Activated CD4-positive, alpha-beta T cell treated with anti-CD3 and anti-CD28 coated beads, Interleukin-2, amount 10 ng/mL, durations not matched to agents 7 days and 5 days (primary cell): ENCODE measurements at regions not wholly inside any gene's neighbourhood (a gene's known extent, or its start where the extent isn't known, plus 50 kb on each side); places are given as distances from the start of the nearest gene placed in this dataset.
A peak's percentile ranks its signal among the peaks of the same experiment; 100 is the strongest.

ENCODE experiments used
- CTCF ChIA-PET: fragments of 350-600 bp; sonication (Branson Sonifier 250); formaldehyde crosslinking; loops from one replicate; lab custom pipeline; 2021; ENCODE audit warnings: antibody characterized with exemption; lab: Charles Lee
- POLR2A ChIA-PET: fragments of 350-600 bp; sonication (Branson Sonifier 250); formaldehyde crosslinking; loops from one replicate; lab custom pipeline; 2021; ENCODE audit warnings: antibody characterized with exemption; lab: Charles Lee
- DNase-seq: peaks from one replicate; pipeline ENCODE4 v3.0.0-alpha.2; 2020
- H3K27ac Mint-ChIP-seq: one replicate; pipeline ENCODE4 v1.8.0; 2021; ENCODE audit warnings: mild to moderate bottlenecking, moderate library complexity, mixed read lengths
- H3K27me3 Mint-ChIP-seq: one replicate; pipeline ENCODE4 v1.8.0; 2021; ENCODE audit warnings: mixed read lengths
- H3K36me3 Mint-ChIP-seq: one replicate; pipeline ENCODE4 v1.8.0; 2021; ENCODE audit warnings: low read depth, mixed read lengths
- H3K4me1 Mint-ChIP-seq: one replicate; pipeline ENCODE4 v1.8.0; 2021; ENCODE audit warnings: mixed read lengths
- H3K4me3 Mint-ChIP-seq: one replicate; pipeline ENCODE4 v1.8.0; 2021; ENCODE audit warnings: mild to moderate bottlenecking, moderate library complexity, mixed read lengths
- H3K9me3 Mint-ChIP-seq: one replicate; pipeline ENCODE4 v1.8.0; 2021; ENCODE audit warnings: mixed read lengths

- ChIA-PET CTCF (interaction anchor here (1.3 to 1.8 kb wide), 2 partner anchors 9 to 76 kb away, joined by 3 to 6 read pairs; no protein-coding TSS in a partner anchor), POLR2A (no interaction called here)
- H3K4me1 Mint-ChIP-seq = peaks cover 13% of the 10 kb centered on the region
- H3K36me3 Mint-ChIP-seq = peaks cover 4% of the 10 kb centered on the region
- H3K27ac Mint-ChIP-seq = no peak overlapping the region
- no peak for DNase-seq
- H3K27me3 Mint-ChIP-seq = peaks cover 13% of the 10 kb centered on the region
- H3K4me3 Mint-ChIP-seq = no peak overlapping the region
- no peaks in the 10 kb centered on the region for H3K9me3 Mint-ChIP-seq
Measured at GRCh38 chrX:134177527-134177926, 59.5 kb upstream of the CCDC160 start.

GRCh38 chrX:134180601-134181274 lies 56.2 kb upstream of the CCDC160 start:
- Mint-ChIP-seq H3K27ac (no peak overlapping the region), H3K4me3 (no peak overlapping the region), H3K36me3 (no peaks in the 10 kb centered on the region), H3K4me1 (peaks cover 19% of the 10 kb centered on the region), H3K27me3 (peaks cover 8% of the 10 kb centered on the region), H3K9me3 (no peaks in the 10 kb centered on the region)
- ChIA-PET POLR2A (no interaction called here), CTCF (interaction anchor here (0.9 kb wide), 1 partner anchor 13 kb away, joined by 3 read pairs; no protein-coding TSS in a partner anchor)
- DNase-seq = no peak

DNA sequence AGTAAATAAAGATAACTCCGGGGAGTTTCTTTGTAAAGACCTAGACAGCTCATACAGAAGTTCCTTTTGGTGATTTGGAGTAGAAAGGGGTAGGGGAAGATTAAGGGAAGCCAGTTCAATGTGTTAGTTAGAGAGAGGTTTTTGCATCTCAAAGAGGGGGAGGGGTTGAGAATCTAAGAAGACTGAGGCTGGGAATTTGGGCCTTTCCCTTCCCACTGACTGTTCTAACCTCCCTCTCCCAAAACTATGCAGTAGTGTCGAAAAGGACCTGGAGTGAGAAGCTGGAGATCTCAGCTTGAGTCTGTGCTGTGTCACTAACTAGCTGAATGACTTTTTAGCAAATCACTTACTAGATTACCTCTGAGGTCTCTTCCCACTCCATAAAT lies 55.7 kb upstream of the CCDC160 start:
- Mint-ChIP-seq H3K4me3 (no peak overlapping the region), H3K4me1 (peaks cover 23% of the 10 kb centered on the region), H3K36me3 (no peaks in the 10 kb centered on the region), H3K27ac (no peak overlapping the region), H3K27me3 (peaks cover 8% of the 10 kb centered on the region), H3K9me3 (no peaks in the 10 kb centered on the region)
- CTCF ChIA-PET = no interaction called here
- POLR2A ChIA-PET = no interaction called here
- DNase-seq = no peak

GRCh38 chrX:134183665-134184064 lies 53.3 kb upstream of the CCDC160 start:
- Mint-ChIP-seq H3K4me3 (no peak overlapping the region), H3K9me3 (no peaks in the 10 kb centered on the region), H3K27ac (no peak overlapping the region), H3K27me3 (peaks cover 5% of the 10 kb centered on the region), H3K36me3 (no peaks in the 10 kb centered on the region), H3K4me1 (peaks cover 29% of the 10 kb centered on the region)
- ChIA-PET POLR2A (no interaction called here), CTCF (interaction anchor here (1.3 kb wide), 1 partner anchor 157 kb away, joined by 4 read pairs; no protein-coding TSS in a partner anchor)
- DNase-seq = no peak

- Mint-ChIP-seq H3K9me3 (no peaks in the 10 kb centered on the region), H3K27ac (peak overlapping the region; percentile 33), H3K27me3 (peaks cover 4% of the 10 kb centered on the region), H3K4me3 (no peak overlapping the region), H3K36me3 (peaks cover 2% of the 10 kb centered on the region), H3K4me1 (peaks cover 37% of the 10 kb centered on the region)
- ChIA-PET POLR2A (interaction anchor here (0.6 kb wide), 1 partner anchor 265 kb away, joined by 5 read pairs; no protein-coding TSS in a partner anchor), CTCF (interaction anchor here (0.6 to 1.3 kb wide), 3 partner anchors 11 to 505 kb away, joined by 3 to 4 read pairs (median 3); no protein-coding TSS in a partner anchor)
- peak; percentile 10 for DNase-seq
Measured at GRCh38 chrX:134184936-134185335, 52.0 kb upstream of the CCDC160 start.

DNA sequence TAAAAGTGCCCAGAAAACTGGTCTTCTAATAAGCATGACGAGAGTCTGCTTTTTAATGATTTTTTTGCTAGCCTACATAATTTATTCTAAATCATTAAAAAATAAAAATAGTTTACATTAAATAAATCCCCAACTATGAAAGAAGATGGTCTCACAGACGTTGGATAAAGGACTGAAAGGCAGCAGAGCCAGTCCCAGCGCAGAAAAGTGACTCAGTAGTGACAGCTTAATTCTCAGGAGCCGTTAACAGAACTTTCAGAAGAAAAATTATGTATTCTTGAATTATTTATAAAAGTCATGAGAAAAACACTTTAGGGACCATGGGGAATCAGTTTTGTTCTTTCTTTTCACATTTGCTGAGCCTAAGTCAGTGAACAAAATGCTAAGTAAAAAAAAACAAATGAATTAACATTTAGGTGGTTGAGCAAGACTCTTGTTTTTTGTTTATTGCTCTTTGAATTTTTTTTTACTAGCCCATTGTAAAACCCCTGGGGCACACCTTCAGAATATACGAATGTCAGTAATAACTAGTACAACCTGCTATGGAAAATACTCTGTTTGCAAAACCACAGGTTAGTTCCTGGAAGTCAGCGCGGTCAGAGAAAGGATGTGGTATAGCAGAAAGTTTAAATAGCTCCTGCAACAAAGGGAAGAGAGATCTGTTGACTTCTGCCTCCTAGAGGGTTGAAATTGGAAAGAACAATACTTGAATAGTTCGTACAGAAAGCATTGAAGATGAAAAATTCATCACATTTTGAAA lies 50.4 kb upstream of the CCDC160 start:
- H3K4me1 Mint-ChIP-seq = peaks cover 40% of the 10 kb centered on the region
- peak overlapping the region; percentile 85 for H3K27ac Mint-ChIP-seq
- H3K9me3 Mint-ChIP-seq = no peaks in the 10 kb centered on the region
- peak; percentile 81 for DNase-seq
- H3K4me3 Mint-ChIP-seq = peak overlapping the region; percentile 74
- ChIA-PET POLR2A (interaction anchor here (1.8 to 2.5 kb wide), 2 partner anchors 13 to 17 kb away, joined by 6 to 11 read pairs; no protein-coding TSS in a partner anchor), CTCF (interaction anchor here (0.6 to 1.4 kb wide), 4 partner anchors 9 to 22 kb away, joined by 3 to 6 read pairs (median 5); no protein-coding TSS in a partner anchor)
- no peaks in the 10 kb centered on the region for H3K27me3 Mint-ChIP-seq
- peaks cover 2% of the 10 kb centered on the region for H3K36me3 Mint-ChIP-seq
